ENCODE measurements at regions not wholly inside any gene's neighbourhood (a gene's known extent, or its start where the extent isn't known, plus 50 kb on each side); places are given as distances from the start of the nearest gene placed in this dataset.

- no peak for DNase-seq (ENCODE audit: low spot score)
Measured at GRCh38 chr16:65202461-65202860, 80.6 kb upstream of the CDH11 start.

GRCh38 chr16:65201511-65201910, 79.6 kb upstream of the CDH11 start:
- DNase-seq (ENCODE audit: low spot score): no peak

GRCh38 chr16:65200857-65201256, 79.0 kb upstream of the CDH11 start:
- no peak for DNase-seq (ENCODE audit: low spot score)

GRCh38 chr16:65200156-65200773, 78.4 kb upstream of the CDH11 start:
- no peak for DNase-seq (ENCODE audit: low spot score)

GRCh38 chr16:65196420-65197075, 74.7 kb upstream of the CDH11 start:
- no peak for DNase-seq (ENCODE audit: low spot score)

- no peak for DNase-seq (ENCODE audit: low spot score)
Measured at GRCh38 chr16:65195998-65196397, 74.1 kb upstream of the CDH11 start.

- DNase-seq (ENCODE audit: low spot score): no peak
Measured at GRCh38 chr16:65185241-65185778, 63.4 kb upstream of the CDH11 start.

GRCh38 chr16:65181071-65181561, 59.3 kb upstream of the CDH11 start:
- DNase-seq (ENCODE audit: low spot score): no peak

GRCh38 chr16:65178151-65178550, 56.3 kb upstream of the CDH11 start:
- no peak for DNase-seq (ENCODE audit: low spot score)

- no peak for DNase-seq (ENCODE audit: low spot score)
Measured at GRCh38 chr16:65176603-65177002, 54.7 kb upstream of the CDH11 start.

- no peak for DNase-seq (ENCODE audit: low spot score)
Measured at GRCh38 chr16:65172356-65172755, 50.5 kb upstream of the CDH11 start.
